ENCODE measurements at regions not wholly inside any gene's neighbourhood (a gene's known extent, or its start where the extent isn't known, plus 50 kb on each side); places are given as distances from the start of the nearest gene placed in this dataset.

DNA sequence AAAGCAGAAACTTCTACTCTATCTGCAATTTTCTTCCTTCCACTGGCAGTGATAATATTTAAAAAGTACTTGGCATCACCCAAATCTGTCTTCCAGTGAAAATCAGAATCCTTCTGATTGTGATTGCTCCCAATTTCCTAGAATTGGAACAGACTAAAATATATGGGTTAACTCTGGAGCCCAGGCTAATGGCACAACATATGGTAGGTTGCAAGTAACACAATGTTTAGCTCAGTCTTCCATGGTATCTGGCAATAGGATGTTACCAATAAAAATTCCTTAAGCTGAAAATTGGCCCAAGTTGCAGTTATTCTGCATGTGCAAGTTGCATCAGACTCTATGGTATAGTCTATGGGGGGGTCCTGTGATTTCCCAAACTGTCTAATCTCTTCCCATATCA is 273.5 kb upstream of the ADAMTS9 start:
- no peak overlapping the region for H3K4me3 ChIP-seq

DNA sequence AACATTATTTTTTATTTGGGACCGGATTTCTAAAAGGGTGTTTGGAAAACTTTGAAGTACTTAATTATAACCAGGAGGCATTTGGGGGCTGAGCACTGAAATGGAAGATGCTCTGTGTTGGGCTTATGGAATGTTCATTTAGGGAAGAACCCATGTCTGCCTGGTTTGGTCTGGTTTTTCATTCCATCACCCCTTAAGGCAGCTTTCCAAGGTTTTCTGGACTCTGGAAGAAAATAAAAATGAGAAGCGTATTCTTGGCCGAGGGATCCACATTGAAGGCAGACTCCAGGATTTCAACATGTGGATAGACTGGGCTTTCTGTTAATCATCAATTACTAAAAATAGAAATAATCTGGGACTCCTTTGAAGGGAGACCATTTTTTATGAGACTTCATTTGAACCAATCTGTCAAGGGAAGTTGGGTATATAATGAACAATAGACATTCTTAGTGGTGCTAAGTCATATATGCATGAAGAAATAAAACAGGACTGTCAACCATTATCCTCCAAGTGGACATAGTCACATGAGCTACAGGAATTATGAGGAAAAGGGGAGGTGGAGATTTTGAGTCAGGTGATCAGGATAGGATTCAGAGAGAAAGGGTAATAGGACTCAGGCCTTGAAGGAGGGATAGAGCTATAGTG is 270.5 kb upstream of the ADAMTS9 start:
- H3K4me3 ChIP-seq, result no peak overlapping the region
- H3K27ac ChIP-seq, result no peak overlapping the region
- no peaks in the 10 kb centered on the region for H3K79me2 ChIP-seq (ENCODE audit: insufficient read depth)

More for the DNA sequence above, 273.5 kb upstream of the ADAMTS9 start:
- in situ Hi-C loops (cut with MboI), result no loop called here
- TF ChIP-seq EZH2 (IDR thresholded peaks at IDR 0.05; ENCODE audit: insufficient read depth, poor library complexity, severe bottlenecking) (no peak), EZH2phosphoT487 (IDR thresholded peaks at IDR 0.05; ENCODE audit: insufficient read depth, low read depth) (no peak)
- H3K9ac ChIP-seq, result no peak overlapping the region
- DNase-seq, result no peak
- no peaks in the 10 kb centered on the region for H3K36me3 ChIP-seq (ENCODE audit: low read depth)
- H3K4me2 ChIP-seq (ENCODE audit: unreplicated experiment), result no peak overlapping the region
- H3K27me3 ChIP-seq (replicated peaks; ENCODE audit: insufficient read depth), result no peaks in the 10 kb centered on the region
- H3K9me2 ChIP-seq (ENCODE audit: insufficient read depth), result no peaks in the 10 kb centered on the region
- H3F3A ChIP-seq (ENCODE audit: insufficient read depth), result no peaks in the 10 kb centered on the region
- H2AFZ ChIP-seq, result no peak overlapping the region
- H3K79me2 ChIP-seq (ENCODE audit: insufficient read depth), result no peaks in the 10 kb centered on the region
- no peak overlapping the region for H3K27ac ChIP-seq
- no peaks in the 10 kb centered on the region for H3K9me3 ChIP-seq (ENCODE audit: low read depth)
- no peaks in the 10 kb centered on the region for H3K4me1 ChIP-seq (ENCODE audit: insufficient read depth)
- H4K20me1 ChIP-seq (ENCODE audit: insufficient read depth), result no peaks in the 10 kb centered on the region

DNA sequence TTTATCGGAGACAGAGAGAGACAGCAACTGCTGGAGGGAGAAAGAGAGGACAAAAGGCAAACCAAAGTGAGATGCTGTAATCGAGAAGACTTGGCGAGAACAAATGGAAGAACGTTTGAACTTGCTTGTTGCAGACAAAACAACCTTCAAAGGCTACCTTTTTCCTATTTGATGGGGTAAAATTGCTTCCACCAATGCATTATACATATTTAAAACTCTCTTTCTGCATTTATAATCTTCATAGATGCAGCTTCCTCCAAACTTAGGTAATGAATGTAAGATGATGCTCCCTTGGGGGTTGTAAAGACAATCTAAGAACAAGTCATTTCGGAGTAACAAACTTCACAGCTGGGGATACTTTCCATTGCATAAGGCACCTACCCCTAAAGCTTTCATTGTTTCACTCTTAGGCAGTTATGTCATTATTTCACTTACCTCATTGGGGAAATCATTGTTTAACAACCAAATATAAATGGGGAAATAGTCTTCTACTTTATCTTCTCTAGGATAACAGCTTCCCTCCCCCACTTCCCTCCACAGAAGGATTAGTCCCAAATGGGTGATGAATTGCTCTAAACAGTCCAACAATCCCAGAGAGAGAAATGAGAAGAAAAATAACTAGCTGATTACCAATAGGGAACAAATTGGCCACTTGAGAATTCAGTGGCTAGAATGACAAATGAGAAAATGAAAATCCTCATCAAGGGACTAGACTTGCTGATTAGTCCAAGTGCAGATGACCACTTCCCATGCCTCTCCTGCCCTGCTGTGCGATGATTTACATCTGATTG is 269.8 kb upstream of the ADAMTS9 start:
- Histone ChIP-seq H3K4me1 (ENCODE audit: insufficient read depth) (no peaks in the 10 kb centered on the region), H3K9ac (no peak overlapping the region), H3K9me2 (ENCODE audit: insufficient read depth) (no peaks in the 10 kb centered on the region), H3K4me3 (no peak overlapping the region), H3K27ac (no peak overlapping the region), H3K79me2 (ENCODE audit: insufficient read depth) (no peaks in the 10 kb centered on the region), H2AFZ (no peak overlapping the region), H3K36me3 (ENCODE audit: low read depth) (no peaks in the 10 kb centered on the region), H3K4me2 (ENCODE audit: unreplicated experiment) (no peak overlapping the region), H3F3A (ENCODE audit: insufficient read depth) (no peaks in the 10 kb centered on the region), H3K9me3 (ENCODE audit: low read depth) (no peaks in the 10 kb centered on the region), H3K27me3 (replicated peaks; ENCODE audit: insufficient read depth) (no peaks in the 10 kb centered on the region), H4K20me1 (ENCODE audit: insufficient read depth) (no peaks in the 10 kb centered on the region)
- 10 to 11% methylated on average over 6 of the region's 6 CpGs for WGBS, 2 experiments (ENCODE audit: low coverage in 1 of 2, low lambda C conversion rate in 2 of 2, missing lambda C conversion rate in 2 of 2)
- DNase-seq, result peak; percentile 3
- no peak for TF ChIP-seq EZH2 (IDR thresholded peaks at IDR 0.05; ENCODE audit: insufficient read depth, poor library complexity, severe bottlenecking)
- in situ Hi-C loops (cut with MboI), result no loop called here

More for the DNA sequence above, 270.5 kb upstream of the ADAMTS9 start:
- Histone ChIP-seq H3F3A (ENCODE audit: insufficient read depth) (no peaks in the 10 kb centered on the region), H3K4me1 (ENCODE audit: insufficient read depth) (no peaks in the 10 kb centered on the region), H3K9me3 (ENCODE audit: low read depth) (no peaks in the 10 kb centered on the region), H3K36me3 (ENCODE audit: low read depth) (no peaks in the 10 kb centered on the region), H4K20me1 (ENCODE audit: insufficient read depth) (no peaks in the 10 kb centered on the region), H3K9me2 (ENCODE audit: insufficient read depth) (no peaks in the 10 kb centered on the region), H2AFZ (no peak overlapping the region), H3K9ac (no peak overlapping the region), H3K27me3 (replicated peaks; ENCODE audit: insufficient read depth) (no peaks in the 10 kb centered on the region), H3K4me2 (ENCODE audit: unreplicated experiment) (no peak overlapping the region)
- DNase-seq, result no peak
- TF ChIP-seq EZH2 (IDR thresholded peaks at IDR 0.05; ENCODE audit: insufficient read depth, poor library complexity, severe bottlenecking) (no peak), EZH2phosphoT487 (IDR thresholded peaks at IDR 0.05; ENCODE audit: insufficient read depth, low read depth) (no peak)
- in situ Hi-C loops (cut with MboI), result no loop called here
- 11 to 16% methylated on average over 3 of the region's 3 CpGs for WGBS, 2 experiments (ENCODE audit: low coverage in 1 of 2, low lambda C conversion rate in 2 of 2, missing lambda C conversion rate in 2 of 2)

DNA sequence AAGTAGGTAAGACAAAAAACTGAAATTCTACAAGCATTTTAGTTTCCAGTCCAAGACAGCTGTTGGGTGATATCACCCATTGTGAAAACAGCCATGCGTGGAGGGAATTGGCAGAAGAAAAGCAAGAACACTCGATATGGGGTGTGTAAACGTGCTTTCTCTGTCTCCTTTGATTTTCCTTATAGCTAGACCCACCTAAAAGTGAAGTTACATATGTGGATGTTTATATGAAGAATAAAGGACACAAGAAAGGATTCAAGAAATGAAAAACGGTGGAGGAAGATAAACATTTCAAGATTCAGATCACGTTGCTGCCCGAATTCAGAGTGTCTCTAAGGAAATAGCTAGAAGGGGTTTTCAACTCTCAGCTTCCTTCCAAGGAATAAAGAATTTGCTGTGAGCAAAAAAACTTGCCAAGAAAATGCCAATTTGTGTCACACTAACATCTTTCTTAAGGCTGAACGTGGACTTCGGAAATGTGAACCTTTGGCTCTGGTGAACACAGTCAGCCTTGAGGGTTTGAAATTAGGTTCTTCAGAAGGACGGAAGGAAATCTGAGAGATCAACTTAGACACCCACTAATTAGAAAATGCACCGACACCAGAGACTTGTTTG is 269.0 kb upstream of the ADAMTS9 start:
- no peak for DNase-seq
- no peak overlapping the region for H3K4me3 ChIP-seq
- no peaks in the 10 kb centered on the region for H4K20me1 ChIP-seq (ENCODE audit: insufficient read depth)
- no peaks in the 10 kb centered on the region for H3K79me2 ChIP-seq (ENCODE audit: insufficient read depth)
- TF ChIP-seq EZH2 (IDR thresholded peaks at IDR 0.05; ENCODE audit: insufficient read depth, poor library complexity, severe bottlenecking) (no peak), EZH2phosphoT487 (IDR thresholded peaks at IDR 0.05; ENCODE audit: insufficient read depth, low read depth) (no peak)
- no peak overlapping the region for H3K9ac ChIP-seq
- no peak overlapping the region for H3K27ac ChIP-seq
- 10 to 16% methylated on average over 10 of the region's 10 CpGs for WGBS, 2 experiments (ENCODE audit: low coverage in 1 of 2, low lambda C conversion rate in 2 of 2, missing lambda C conversion rate in 2 of 2)
- no peaks in the 10 kb centered on the region for H3K9me2 ChIP-seq (ENCODE audit: insufficient read depth)
- no peaks in the 10 kb centered on the region for H3K4me1 ChIP-seq (ENCODE audit: insufficient read depth)
- no peaks in the 10 kb centered on the region for H3K9me3 ChIP-seq (ENCODE audit: low read depth)
- no peak overlapping the region for H3K4me2 ChIP-seq (ENCODE audit: unreplicated experiment)
- no peak overlapping the region for H2AFZ ChIP-seq
- in situ Hi-C loops (cut with MboI), result no loop called here
- H3K36me3 ChIP-seq (ENCODE audit: low read depth), result no peaks in the 10 kb centered on the region
- no peaks in the 10 kb centered on the region for H3K27me3 ChIP-seq (replicated peaks; ENCODE audit: insufficient read depth)
- H3F3A ChIP-seq (ENCODE audit: insufficient read depth), result no peaks in the 10 kb centered on the region
